NAMALWA (cell line): ENCODE measurements at regions not wholly inside any gene's neighbourhood (a gene's known extent, or its start where the extent isn't known, plus 50 kb on each side); places are given as distances from the start of the nearest gene placed in this dataset.
"Not testable (repeated sequence)": the region's sequence is repeated elsewhere in the genome, so short reads cannot be mapped to it uniquely, and the experiment has no call there.

Source experiments
- DNase-seq: peaks from one replicate; pipeline ENCODE4 v3.0.0-alpha.2; 2015; ENCODE audit warnings: low spot score

DNA sequence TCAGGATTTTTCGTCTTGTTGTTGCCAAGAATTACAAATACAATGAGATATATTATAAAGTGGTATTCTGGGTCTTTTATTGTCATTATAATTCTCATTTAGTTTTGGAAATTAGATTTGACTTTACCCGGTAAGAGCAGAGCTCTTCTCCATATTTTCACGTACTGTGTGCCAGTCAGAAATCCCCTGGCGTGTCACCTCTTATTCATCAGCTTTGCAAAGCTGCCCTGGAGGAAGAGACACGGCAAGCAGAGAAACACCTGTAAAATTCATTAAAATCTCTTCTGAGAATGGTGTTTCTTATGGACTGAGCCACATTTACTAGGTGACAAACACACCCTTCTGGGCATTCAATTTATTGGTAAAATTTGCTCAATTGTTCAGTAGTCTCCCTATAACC lies 440.4 kb downstream of the HINT1 start:
- no peak for DNase-seq

DNA sequence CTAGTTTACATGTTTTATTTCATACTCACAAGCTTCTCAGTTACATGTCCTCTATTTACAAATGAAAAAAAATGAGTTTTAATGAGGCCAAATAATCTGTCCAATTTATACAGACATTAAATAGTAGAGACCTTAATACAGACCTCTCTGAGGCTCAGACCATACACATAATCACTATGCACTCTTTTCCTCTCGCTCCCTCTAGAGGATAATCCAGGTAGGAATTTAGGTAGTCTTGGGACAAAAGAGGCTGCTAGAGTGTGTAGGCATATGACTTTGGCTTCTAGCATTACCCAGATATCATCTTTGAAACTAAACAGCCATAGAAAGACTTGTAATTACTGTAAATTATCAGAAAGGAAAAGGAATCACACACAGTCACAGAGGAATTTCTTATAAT lies 444.7 kb downstream of the HINT1 start:
- DNase-seq: peak; percentile 39

DNA sequence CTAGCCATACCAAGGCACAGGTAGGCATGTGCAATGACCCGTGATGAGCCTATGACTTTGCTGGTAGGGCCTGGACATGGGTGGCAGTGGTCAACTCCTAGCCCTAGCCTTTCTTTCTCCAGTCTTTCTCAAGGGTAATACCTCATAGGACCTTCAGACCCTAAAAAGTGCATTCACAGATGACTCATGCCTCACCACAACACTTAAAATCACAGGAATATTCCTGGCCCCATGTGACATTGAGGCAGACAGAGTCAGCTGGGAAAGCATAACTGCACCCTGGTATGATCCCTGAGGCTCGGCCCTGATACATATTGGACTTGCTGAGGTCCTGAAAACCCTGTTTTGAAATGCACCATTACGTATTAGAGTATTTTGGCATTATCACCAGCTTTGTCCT lies 449.5 kb downstream of the HINT1 start:
- no peak for DNase-seq

DNA sequence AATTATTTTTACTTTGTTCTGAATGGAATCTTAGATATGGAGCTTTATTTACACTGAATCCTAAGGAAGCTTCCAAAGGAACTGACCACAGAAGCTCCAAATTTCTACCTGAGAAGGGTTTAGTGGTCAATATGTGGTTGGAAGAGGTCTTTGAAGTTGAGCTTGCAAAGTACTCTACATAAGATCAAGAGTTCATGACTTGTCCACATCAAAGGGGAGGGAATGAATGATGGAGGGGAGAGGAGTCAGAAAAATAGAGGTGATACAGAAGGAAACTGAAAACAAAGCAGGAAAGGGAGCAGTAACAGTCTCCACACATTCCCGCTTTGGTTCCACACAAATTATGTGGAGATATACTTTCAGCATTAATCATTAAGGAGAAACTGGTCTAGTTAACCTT lies 450.9 kb downstream of the HINT1 start:
- no peak for DNase-seq

DNA sequence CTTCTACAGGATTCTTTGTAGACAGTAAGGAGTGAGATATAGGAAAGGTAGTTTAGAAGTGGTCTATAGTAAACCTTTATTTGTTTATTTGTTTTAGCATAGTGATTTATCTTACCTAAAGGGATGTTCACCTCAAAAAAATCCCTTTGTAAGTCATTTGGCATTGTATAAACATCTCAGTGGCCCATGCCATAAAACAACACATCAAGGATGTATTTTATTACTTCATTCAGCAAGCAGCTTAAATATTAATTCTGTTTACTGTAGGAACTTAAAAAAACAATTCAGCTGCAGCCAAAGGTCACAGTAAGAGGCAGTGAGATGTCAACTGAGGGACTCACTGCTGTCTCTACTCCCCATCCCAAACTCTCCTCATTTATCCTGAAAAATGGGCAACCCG lies 452.7 kb downstream of the HINT1 start:
- DNase-seq: no peak

DNA sequence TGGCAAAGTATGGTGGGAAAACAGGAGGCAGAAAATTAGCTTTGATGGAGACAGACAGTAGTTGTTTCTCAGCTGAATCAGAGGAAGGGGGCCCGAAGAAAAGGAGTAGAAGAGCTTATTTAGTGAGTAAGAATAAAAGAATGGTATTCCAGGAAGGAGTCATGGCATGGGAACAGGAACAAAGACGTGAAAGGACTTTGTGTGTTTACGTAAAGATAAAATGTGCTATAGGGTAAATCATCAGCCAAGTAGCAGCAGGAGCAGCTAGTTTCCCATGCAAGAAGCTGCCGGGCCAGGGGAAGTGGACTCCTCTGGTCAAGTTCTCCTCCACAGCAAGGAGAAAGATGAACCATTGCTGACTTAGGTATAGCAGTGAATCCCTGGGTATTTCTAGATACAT lies 454.5 kb downstream of the HINT1 start:
- no peak for DNase-seq

DNA sequence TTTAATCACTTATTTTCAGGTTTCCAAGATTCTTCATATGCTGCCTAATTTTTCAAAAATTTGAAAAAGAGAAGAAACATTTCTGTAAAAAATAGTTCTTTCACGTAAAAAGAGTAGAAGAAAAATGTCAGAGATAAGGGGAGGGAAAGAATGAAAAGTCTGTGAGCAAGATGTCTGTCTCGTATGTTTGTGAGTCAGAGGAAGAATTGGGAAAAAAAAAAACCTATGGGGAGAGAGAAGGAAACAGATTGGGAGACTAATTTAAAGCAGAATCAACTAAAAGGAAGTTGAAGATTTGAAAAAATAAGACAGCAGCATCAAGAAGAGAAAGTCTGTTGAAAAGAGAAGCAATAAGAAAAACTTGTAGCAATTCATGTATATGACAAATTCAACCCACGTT lies 456.3 kb downstream of the HINT1 start:
- DNase-seq: no peak

DNA sequence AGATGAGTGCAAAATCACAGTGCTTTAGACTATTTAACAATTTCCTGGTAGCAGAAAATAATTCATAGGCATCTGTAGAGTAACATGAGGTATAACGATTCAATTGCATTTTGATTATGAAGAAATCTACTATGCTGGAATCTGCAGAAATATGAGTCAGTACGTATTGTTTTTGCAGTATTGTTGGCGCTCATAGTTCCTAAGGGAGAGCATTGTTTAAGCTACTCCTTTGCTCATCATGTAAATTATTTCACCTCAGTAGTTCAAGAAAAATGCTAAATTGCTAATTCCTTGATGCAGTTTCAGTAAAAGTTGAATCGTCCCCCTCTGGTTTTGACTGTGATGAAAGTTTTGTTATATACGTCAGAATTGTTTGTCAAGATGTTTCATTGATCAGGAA lies 458.4 kb downstream of the HINT1 start:
- DNase-seq: no peak

DNA sequence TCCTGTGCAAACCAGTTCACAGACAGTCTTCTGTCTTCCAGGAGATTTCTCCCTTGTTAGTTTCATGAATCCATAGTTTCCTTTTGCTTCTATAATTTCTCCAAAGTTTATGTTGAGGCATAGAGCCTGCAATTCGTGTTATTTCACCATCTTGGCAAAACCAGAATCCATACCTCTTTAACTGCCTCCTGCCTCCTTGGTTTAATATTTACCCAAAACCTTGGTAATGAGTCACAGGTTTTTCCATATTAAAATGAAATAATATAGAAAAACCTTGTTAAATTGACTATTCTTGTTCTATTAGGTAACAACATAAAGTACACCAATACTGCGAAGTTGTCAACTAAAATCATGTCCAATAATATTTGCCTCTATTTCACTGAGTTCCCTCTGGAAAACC lies 459.7 kb downstream of the HINT1 start:
- no peak for DNase-seq

DNA sequence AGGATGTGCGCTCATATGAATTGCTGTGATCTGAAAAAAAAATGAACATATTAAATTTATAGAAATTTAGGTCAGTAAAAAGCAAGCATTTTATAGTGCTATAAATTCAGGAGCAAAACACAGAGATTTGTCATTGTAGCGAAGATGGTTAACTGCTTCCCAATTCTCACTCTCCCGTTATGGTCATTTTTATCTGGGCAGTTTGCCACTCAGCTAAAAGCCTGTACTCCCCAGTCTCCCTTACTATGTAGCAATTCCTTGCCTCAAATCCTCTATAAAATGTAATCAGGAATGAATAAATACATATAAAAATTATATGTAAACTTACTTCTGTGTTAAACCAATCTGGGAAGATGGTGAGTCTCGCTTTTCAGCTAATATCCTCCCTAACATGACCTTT lies 471.5 kb downstream of the HINT1 start:
- no peak for DNase-seq

DNA sequence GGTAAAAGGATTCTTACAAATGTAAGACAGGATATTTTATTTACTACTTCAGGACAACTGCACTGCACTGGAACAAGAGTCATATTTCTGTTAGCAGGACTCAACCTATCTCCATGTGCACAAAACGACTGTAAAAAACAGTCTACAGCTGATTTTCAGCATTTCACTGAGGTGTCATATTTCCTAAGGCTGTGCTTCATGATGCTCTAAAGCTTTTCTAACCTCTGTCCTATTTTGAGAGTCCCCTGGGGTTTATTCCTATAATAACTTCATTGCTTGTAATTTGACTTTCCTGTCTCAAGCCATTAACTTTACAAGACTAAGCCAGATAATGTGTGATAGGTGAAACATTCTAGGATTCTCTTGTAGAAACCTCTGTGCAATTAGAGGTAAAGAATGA lies 472.3 kb downstream of the HINT1 start:
- no peak for DNase-seq

DNA sequence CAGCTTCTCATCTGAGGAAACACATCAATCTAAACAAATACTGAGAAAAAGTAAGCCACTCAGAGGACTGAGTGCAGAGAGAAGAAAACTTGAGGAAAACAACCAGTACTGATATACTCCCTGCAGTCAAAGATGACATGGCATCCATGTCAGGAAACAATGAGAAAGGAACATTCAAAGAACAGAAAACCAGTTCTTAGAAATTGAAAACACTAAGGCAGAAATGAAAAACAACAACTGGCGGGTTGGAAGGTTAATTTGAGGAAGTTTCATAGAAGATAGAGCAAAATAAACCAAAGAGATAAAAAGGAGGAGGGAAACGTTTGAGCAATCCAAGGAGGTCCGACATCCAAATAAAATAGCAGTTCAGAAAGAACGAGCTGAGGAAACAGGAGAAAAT lies 475.2 kb downstream of the HINT1 start:
- DNase-seq: no peak

DNA sequence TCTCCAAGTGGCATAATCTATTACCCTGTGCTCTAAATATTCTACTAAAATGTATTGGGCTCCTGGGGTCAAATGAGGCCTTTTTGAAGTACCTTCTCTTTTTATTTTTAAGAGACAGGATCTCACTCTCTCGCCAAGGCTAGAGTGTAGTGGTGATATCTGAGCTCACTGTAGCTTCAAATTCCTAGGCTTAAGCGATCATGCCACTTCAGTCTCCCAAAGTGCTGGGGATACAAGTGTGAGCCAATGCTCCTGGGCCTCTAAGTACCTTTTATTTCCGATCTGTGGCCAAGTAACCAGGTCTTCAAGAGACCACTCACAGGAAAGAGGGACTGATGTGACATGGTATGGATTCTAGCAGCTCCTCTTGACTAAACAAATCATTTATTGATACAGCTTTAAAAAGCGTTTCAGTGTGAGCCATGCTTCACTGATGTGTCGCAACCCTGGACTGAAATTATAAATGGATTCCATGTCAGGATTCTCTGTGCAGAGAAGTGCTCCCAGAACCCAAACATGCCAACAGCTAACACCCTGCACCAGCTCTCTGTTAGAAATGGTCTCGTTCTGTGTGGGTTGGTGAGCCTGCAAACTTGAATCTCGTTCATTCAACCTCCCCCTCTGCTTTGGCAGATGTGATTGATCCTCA lies 477.8 kb downstream of the HINT1 start:
- DNase-seq: no peak

DNA sequence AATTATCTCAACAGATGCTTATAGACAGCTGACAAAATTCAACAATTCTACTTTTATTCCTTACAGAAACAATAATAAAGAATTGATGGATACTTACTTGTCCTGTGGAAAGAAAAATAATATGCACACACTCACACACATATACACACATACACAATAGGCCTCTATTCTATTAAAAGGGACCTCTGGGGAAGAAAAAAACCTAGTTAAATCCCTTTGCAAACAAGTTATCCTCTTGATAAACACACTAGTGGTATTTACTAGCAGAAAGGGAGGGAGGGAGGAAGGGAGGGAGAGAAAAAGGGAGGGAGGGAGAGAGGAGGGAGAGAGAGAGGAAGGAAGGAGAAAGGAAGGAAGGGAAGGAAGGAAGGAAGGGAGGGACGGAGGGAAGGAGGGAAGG lies 486.4 kb downstream of the HINT1 start:
- DNase-seq: no peak

DNA sequence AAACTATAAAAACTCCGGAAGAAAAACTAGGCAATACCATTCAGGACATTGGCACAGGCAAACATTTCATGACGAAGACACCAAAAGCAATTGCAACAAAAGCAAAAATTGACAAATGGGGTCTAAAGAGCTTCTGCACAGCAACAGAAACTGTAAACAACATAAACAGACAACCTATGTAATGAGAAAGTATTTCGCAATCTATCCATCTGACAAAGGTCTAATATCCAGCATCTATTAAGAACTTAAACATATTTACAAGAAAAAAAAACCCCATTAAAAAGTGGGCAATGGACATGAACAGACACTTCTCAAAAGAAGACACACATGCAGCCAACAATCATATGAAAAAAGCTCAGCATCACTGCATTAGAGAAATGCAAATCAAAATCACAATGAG lies 498.6 kb downstream of the HINT1 start:
- DNase-seq: no peak

DNA sequence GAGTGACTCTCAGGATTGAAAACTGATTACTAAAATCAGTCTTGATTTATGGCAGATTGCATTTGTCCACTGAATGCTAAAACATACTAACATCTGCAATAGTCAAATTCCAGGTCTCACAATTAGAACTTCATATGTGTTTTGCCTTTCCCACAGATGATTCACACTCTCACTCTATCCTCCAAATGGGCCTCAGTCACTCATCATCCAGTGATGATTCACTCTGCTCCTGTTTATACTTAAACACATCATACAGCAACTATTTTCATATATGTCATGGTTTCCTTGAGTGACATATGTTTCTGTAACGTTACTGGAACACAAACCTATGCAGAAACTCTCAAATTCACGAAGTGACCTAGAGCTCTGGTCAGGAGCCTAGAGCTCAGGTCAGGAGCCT lies 512.9 kb downstream of the HINT1 start:
- DNase-seq: no peak

DNA sequence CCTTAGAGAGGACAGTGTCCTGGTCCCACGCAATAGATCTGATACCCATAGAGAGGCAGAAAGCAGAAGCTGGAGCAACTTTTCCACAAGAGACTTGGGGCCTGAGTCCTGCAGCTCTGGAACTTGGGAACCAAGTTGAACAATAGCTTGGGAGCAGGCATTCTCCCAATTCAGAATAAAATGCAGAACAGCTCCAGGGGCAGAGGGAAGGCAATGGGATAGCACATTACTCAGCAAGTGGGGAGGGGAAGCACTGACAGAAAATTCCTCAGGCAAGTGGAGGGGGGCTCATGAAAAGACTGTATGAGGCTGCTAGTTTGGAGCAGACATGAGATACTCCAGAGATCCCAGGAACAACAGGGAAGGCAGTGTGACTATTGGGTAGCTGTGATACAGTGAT lies 513.6 kb downstream of the HINT1 start:
- DNase-seq: no peak

DNA sequence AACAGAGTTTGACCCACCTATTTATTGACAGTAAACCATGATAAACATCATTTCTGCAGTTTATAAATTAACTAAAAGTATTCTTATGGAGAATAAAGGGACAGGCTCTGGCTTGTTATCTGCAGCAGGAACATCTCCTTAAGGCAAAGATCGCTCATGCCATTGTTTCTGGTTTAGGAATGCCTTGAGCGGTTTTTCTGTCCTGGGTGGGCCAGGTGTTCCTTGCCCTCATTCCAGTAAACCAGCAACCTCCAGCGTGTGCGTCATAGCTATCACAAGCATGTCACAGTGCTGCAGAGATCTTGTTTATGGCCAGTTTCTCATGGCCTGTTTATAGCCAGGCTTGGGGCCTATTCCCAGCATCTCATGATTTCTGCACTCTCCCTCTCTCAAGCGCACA lies 521.7 kb downstream of the HINT1 start:
- DNase-seq: no peak

DNA sequence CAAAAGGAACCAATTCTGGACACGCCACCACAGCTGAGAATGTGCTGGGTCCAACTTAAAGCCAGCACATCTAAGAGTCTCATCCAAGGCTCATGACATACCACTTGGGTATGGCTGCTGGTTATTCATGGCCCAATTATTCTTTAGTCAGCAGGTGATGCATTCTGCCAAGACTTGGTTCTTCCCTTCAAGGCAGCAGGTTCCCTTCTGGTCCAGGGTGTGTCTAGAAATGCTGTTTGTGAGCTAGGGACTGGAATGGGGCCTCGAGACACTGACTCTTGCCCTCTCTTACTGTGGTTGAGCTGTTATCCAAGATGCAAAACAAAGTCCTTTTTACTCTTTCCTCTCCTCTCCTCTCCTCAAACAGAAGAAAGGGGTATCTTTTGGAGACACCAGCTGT lies 522.6 kb downstream of the HINT1 start:
- no peak for DNase-seq

DNA sequence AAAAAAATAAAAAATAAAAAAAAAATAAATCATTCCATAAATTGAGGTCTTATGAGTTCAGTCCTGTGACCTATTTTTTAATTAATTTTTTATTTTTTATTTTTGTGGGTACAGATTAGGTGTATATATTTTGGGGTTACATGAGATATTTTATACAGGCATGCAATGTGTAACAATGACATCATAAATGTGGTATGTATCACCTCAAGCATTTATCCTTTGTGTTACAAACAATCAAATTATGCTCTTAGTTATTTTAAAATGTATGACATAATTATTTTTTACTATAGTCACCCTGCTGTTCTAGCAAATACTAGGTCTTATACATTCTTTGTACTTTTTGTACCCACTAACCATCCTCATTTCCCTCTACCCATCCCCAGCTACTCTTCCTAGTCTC lies 537.9 kb downstream of the HINT1 start:
- DNase-seq: no peak

DNA sequence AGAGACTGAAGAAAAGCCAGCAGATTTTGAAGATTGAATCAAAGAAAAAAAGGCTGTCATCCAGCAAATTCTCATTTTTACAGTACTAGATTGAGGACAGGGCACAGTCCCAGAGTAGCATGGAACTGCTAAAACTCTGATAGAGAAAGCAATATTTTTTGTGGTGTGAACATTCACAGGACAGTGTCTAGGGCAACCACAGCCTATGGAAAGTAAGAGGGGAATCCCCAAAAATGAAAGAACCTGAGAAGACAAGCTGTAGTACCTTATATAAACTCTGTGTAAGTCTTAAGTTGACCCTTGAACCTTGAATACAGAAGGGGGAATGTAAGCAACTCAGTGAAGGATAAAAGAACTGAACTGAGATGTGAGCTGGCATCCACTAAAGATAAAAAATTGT lies 540.3 kb downstream of the HINT1 start:
- DNase-seq: no peak

DNA sequence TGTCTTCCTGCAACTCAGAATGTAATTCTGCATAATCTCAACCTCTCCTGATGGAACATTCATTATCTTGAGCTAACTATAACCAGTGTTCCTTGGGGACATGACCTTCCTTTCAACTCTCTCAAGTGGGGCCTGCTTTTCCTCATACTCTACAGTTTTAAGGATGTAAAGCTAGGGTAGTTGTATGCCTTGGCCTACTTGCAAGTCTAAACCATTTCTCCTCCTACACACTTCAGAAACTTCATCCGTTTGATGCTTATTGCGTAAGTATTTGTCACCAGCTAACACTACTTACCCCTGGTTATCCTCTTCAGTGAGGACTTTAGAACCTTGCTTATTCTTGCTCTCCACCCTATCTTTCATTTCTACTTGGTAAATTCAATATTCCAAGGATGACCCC lies 548.9 kb downstream of the HINT1 start:
- DNase-seq: no peak

DNA sequence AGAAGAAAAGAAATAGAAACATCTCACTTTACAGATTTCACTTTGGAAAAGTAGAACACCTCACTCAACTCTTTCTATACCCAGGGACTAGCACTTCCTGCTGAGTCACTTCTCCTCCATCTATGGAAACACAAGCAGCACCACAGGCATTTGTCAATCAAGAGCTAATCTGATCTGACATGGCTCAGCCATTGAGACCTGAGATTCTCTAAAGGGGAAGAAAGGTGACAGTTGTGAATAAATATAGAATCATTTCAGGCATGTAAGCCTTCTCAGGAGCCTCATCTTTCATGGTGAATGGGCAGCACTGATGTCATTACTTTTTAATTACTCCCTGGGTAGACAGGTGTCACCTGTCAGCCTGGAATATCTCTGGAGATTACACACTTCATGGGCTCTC lies 559.8 kb downstream of the HINT1 start:
- no peak for DNase-seq

DNA sequence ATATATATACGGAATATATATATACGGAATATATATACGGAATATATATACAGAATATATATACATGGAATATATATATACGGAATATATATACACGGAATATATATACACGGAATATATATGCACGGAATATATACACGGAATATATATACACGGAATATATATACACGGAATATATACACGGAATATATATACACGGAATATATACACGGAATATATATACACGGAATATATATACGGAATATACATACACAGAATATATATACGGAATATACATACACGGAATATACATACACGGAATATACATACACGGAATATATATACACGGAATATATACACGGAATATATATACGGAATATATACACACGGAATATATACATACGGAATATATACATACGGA lies 568.4 kb downstream of the HINT1 start:
- DNase-seq: not testable (repeated sequence)

DNA sequence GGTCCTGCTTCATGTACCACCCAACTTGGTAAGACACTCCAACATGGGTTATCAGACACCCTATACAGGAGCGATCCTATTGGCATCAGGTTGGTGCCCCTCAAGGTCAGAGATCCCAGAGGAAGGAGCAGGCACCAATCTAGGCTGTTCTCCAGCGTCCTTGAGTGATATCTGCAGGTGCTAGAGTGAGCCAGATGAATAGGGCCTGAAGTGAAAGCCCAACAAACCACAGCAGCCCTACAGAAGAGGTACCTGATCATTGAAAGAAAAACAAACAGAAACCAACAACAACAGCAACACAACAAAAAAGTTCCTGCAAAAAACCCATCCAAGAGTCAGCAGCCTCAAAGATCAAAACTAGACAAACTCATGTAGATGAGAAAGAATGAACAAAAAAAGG lies 584.8 kb downstream of the HINT1 start:
- no peak for DNase-seq
